Astrocyte of the cerebellum (primary cell): ENCODE measurements at regions not wholly inside any gene's neighbourhood (a gene's known extent, or its start where the extent isn't known, plus 50 kb on each side); places are given as distances from the start of the nearest gene placed in this dataset.

Experiments used
- DNase-seq: peaks from one replicate; pipeline ENCODE4 v3.0.0-alpha.2; 2011; ENCODE audit warnings: low read depth
- H3K4me3 ChIP-seq: 2 replicates; pipeline ENCODE4 v1.5.1; 2011; ENCODE audit warnings: mild to moderate bottlenecking, low read depth, low read length, moderate library complexity
- CTCF ChIP-seq: IDR thresholded peaks from 2 replicates; pipeline ENCODE4 v1.5.1; 2012; ENCODE audit warnings: low read length, low read depth, moderate library complexity, mild to moderate bottlenecking; ENCODE audit errors: missing control alignments
- in situ Hi-C: cut with HindIII; loops from 2 replicates; pipeline ENCODE4 v1.10.0; 2017; ENCODE audit warnings: low sequenced_read_pairs

GRCh38 chr14:44657696-44658388 lies 150.8 kb upstream of the FSCB start:
- TF ChIP-seq CTCF = peak; percentile 27
- no peak overlapping the region for H3K4me3 ChIP-seq
- DNase-seq = no peak
- in situ Hi-C loops = no loop called here

DNA sequence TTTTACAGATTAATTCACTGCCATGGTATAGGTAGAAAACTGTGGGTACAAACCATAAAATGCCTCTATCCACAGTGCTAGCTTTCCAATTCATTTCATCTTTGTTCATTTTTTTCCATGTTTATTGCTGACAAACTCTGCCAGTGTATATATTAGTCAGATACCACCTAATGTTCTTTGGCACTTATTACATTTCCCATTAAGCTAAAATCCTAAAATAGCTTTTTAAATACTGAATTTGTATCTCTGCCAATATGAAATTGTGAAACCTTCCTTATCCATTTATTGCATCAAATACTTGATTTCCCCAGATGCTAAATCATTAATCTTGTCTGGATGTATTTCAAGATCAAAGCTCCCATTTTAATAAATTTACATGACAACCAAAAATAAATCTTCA lies 150.1 kb upstream of the FSCB start:
- no peak for DNase-seq
- in situ Hi-C loops = no loop called here
- H3K4me3 ChIP-seq = no peak overlapping the region
- no peak for TF ChIP-seq CTCF

DNA sequence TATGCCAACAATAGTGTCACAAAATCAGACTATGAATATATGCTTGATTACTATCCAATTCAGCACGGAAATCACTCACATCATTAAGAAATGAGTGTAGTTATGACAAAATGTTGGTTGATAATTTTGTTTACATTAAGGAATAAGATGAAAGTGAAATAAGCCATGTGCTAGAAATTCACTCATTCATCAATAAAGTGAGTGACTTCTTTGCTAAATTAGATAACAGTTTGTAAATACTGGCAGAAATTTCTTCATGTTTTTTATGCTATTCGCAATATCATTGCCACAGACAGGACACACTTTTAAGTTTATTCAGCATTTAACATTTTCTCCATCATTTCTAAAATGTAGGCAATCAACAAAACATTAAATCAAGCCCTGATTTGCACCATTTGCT lies 147.5 kb upstream of the FSCB start:
- TF ChIP-seq CTCF = no peak
- in situ Hi-C loops = no loop called here
- H3K4me3 ChIP-seq = no peak overlapping the region
- no peak for DNase-seq

- no peak for TF ChIP-seq CTCF
- no peak for DNase-seq
- in situ Hi-C loops = no loop called here
- no peak overlapping the region for H3K4me3 ChIP-seq
Measured at GRCh38 chr14:44653641-44654040, 146.6 kb upstream of the FSCB start.

GRCh38 chr14:44652640-44653039 lies 145.6 kb upstream of the FSCB start:
- no peak for TF ChIP-seq CTCF
- no peak overlapping the region for H3K4me3 ChIP-seq
- in situ Hi-C loops = no loop called here
- DNase-seq = no peak

GRCh38 chr14:44649061-44649460 lies 142.0 kb upstream of the FSCB start:
- DNase-seq = no peak
- H3K4me3 ChIP-seq = no peak overlapping the region
- in situ Hi-C loops = no loop called here
- no peak for TF ChIP-seq CTCF
